Fibroblast of lung (primary cell): ENCODE measurements at regions not wholly inside any gene's neighbourhood (a gene's known extent, or its start where the extent isn't known, plus 50 kb on each side); places are given as distances from the start of the nearest gene placed in this dataset.

Experiments used
- DNase-seq, 2 donors: peaks; one replicate each; pipeline versions ENCODE4 v3.0.0 to v3.0.0-alpha.2; 2010; ENCODE audit warnings: low read depth in 2 of 2
- H2AFZ ChIP-seq: 2 replicates; pipeline ENCODE4 v1.5.1; 2012; ENCODE audit warnings: low read length, control low read depth, inconsistent platforms
- H3K27ac ChIP-seq: 2 replicates; pipeline ENCODE4 v1.5.1; 2011; ENCODE audit warnings: low read length, control low read depth; ENCODE audit not compliant: insufficient read depth
- H3K27me3 ChIP-seq: 2 replicates; pipeline ENCODE4 v1.5.1; 2011; ENCODE audit warnings: mild to moderate bottlenecking, low read length; ENCODE audit not compliant: control insufficient read depth, insufficient read depth
- H3K36me3 ChIP-seq: 2 replicates; pipeline ENCODE4 v1.5.1; 2011; ENCODE audit warnings: low read length; ENCODE audit not compliant: control insufficient read depth, insufficient read depth
- H3K4me1 ChIP-seq: 2 replicates; pipeline ENCODE4 v1.5.1; 2011; ENCODE audit warnings: low read length; ENCODE audit not compliant: control insufficient read depth, insufficient read depth; ENCODE audit errors: extremely low read depth
- H3K4me2 ChIP-seq: 2 replicates; pipeline ENCODE4 v1.5.1; 2011; ENCODE audit warnings: low read length, control low read depth; ENCODE audit not compliant: insufficient read depth; ENCODE audit errors: extremely low read depth
- H3K4me3 ChIP-seq, 4 experiments: fragments of 200-600 bp in 1 of 4; sonication (generic) in 1 of 4; replicated peaks in 1 of 4; 2 replicates each; pipeline ENCODE4 v1.5.1; 2011 to 2016; ENCODE audit warnings: low read length in 4 of 4, low read depth in 3 of 4, mild to moderate bottlenecking in 3 of 4, control low read depth in 2 of 4, inconsistent platforms in 1 of 4, mixed read lengths in 1 of 4; ENCODE audit not compliant: insufficient read depth in 1 of 4; ENCODE audit errors: control extremely low read depth in 1 of 4
- H3K79me2 ChIP-seq: 2 replicates; pipeline ENCODE4 v1.5.1; 2012; ENCODE audit warnings: mild to moderate bottlenecking, low read length, inconsistent platforms; ENCODE audit not compliant: control insufficient read depth, insufficient read depth
- H3K9ac ChIP-seq: 2 replicates; pipeline ENCODE4 v1.5.1; 2011; ENCODE audit warnings: mild to moderate bottlenecking, low read length, control low read depth; ENCODE audit not compliant: insufficient read depth
- H3K9me3 ChIP-seq: 2 replicates; pipeline ENCODE4 v1.5.1; 2012; ENCODE audit warnings: low read depth, low read length; ENCODE audit not compliant: control insufficient read depth, insufficient read depth
- H4K20me1 ChIP-seq: 2 replicates; pipeline ENCODE4 v1.5.1; 2011; ENCODE audit warnings: low read length; ENCODE audit not compliant: control insufficient read depth, insufficient read depth; ENCODE audit errors: extremely low read depth
- CTCF ChIP-seq, 2 donors: IDR thresholded peaks in 1 of 2; conservative IDR thresholded peaks in 1 of 2; 1 replicate in 1 of 2; 2 replicates in 1 of 2; pipeline ENCODE4 v1.5.1; 2011 to 2012; ENCODE audit warnings: low read length in 2 of 2, control low read depth in 1 of 2, inconsistent platforms in 1 of 2, low read depth in 1 of 2, mild to moderate bottlenecking in 1 of 2
- EZH2 ChIP-seq: IDR thresholded peaks from 2 replicates; pipeline ENCODE4 v1.5.1; 2012; ENCODE audit warnings: low read length, control low read depth, mild to moderate bottlenecking; ENCODE audit errors: missing control alignments

- H3K79me2 ChIP-seq = no peaks in the 10 kb centered on the region
- H3K27me3 ChIP-seq = no peaks in the 10 kb centered on the region
- H3K4me1 ChIP-seq = no peaks in the 10 kb centered on the region
- no peak overlapping the region for H3K4me3 ChIP-seq
- no peak overlapping the region for H3K9ac ChIP-seq
- H4K20me1 ChIP-seq = no peaks in the 10 kb centered on the region
- DNase-seq = no peak
- H3K27ac ChIP-seq = no peak overlapping the region
- H3K9me3 ChIP-seq = no peaks in the 10 kb centered on the region
- no peak overlapping the region for H3K4me2 ChIP-seq
- H2AFZ ChIP-seq = no peak overlapping the region
- TF ChIP-seq CTCF (conservative IDR thresholded peaks at IDR 0.05 in 1 of 2, IDR thresholded peaks at IDR 0.05 in 1 of 2; ENCODE audit: low read depth in 1 of 2, low read length in 2 of 2) (no peak), EZH2 (no peak)
- H3K36me3 ChIP-seq = no peaks in the 10 kb centered on the region
Measured at GRCh38 chr14:98301681-98302080, 970.3 kb downstream of the BCL11B start.

- H2AFZ ChIP-seq = no peak overlapping the region
- H3K9me3 ChIP-seq = no peaks in the 10 kb centered on the region
- H3K27me3 ChIP-seq = no peaks in the 10 kb centered on the region
- no peak for TF ChIP-seq CTCF (conservative IDR thresholded peaks at IDR 0.05 in 1 of 2, IDR thresholded peaks at IDR 0.05 in 1 of 2; ENCODE audit: low read depth in 1 of 2, low read length in 2 of 2)
- TF ChIP-seq EZH2 = no peak
- H3K9ac ChIP-seq = no peak overlapping the region
- H3K4me2 ChIP-seq = no peak overlapping the region
- no peaks in the 10 kb centered on the region for H3K4me1 ChIP-seq
- H4K20me1 ChIP-seq = no peaks in the 10 kb centered on the region
- no peaks in the 10 kb centered on the region for H3K79me2 ChIP-seq
- no peaks in the 10 kb centered on the region for H3K36me3 ChIP-seq
- DNase-seq = no peak
- H3K4me3 ChIP-seq = no peak overlapping the region
- H3K27ac ChIP-seq = no peak overlapping the region
Measured at GRCh38 chr14:98304574-98304973, 967.4 kb downstream of the BCL11B start.

- Histone ChIP-seq H3K4me1 (no peaks in the 10 kb centered on the region), H3K4me3 (no peak overlapping the region), H2AFZ (no peak overlapping the region), H4K20me1 (no peaks in the 10 kb centered on the region), H3K9me3 (no peaks in the 10 kb centered on the region), H3K4me2 (no peak overlapping the region), H3K9ac (no peak overlapping the region), H3K27me3 (no peaks in the 10 kb centered on the region), H3K27ac (no peak overlapping the region), H3K36me3 (no peaks in the 10 kb centered on the region), H3K79me2 (no peaks in the 10 kb centered on the region)
- TF ChIP-seq CTCF (conservative IDR thresholded peaks at IDR 0.05 in 1 of 2, IDR thresholded peaks at IDR 0.05 in 1 of 2; ENCODE audit: low read depth in 1 of 2, low read length in 2 of 2) (no peak), EZH2 (no peak)
- no peak for DNase-seq
Measured at GRCh38 chr14:98309591-98309990, 962.4 kb downstream of the BCL11B start.
